Heart right ventricle (tissue), 16 donors: ENCODE measurements at regions not wholly inside any gene's neighbourhood (a gene's known extent, or its start where the extent isn't known, plus 50 kb on each side); places are given as distances from the start of the nearest gene placed in this dataset.
A peak's percentile ranks its signal among the peaks of the same experiment; 100 is the strongest.

Experiments used
- ATAC-seq, 8 donors: fragments of 200-7000 bp; cut with Tn5 transposase; one replicate each; pipeline ENCODE4 v1.9.1; 2020; ENCODE audit warnings: mild to moderate bottlenecking in 8 of 8, moderate library complexity in 8 of 8, moderate number of reproducible peaks in 1 of 8
- DNase-seq, 2 donors: peaks; one replicate each; pipeline ENCODE4 v3.0.0-alpha.2; 2020
- H3K27ac ChIP-seq, 10 donors: fragments of 200-600 bp; sonication (generic) in 2 of 10; one replicate each; pipeline versions ENCODE4 v1.5.0 to v1.8.0; 2020 to 2022; ENCODE audit warnings: mild to moderate bottlenecking in 3 of 10
- H3K27me3 ChIP-seq, 7 donors: fragments of 200-600 bp; one replicate each; pipeline ENCODE4 v1.8.0; 2021 to 2022; ENCODE audit warnings: mild to moderate bottlenecking in 2 of 7
- H3K36me3 ChIP-seq, 9 donors: fragments of 200-600 bp; sonication (generic) in 1 of 9; one replicate each; pipeline versions ENCODE4 v1.5.0 to v1.8.0; 2020 to 2022; ENCODE audit warnings: mild to moderate bottlenecking in 2 of 9
- H3K4me1 ChIP-seq, 9 donors: fragments of 200-600 bp; sonication (generic) in 1 of 9; one replicate each; pipeline versions ENCODE4 v1.5.0 to v1.8.0; 2020 to 2022; ENCODE audit warnings: mild to moderate bottlenecking in 4 of 9
- H3K4me3 ChIP-seq, 10 donors: fragments of 200-600 bp; sonication (generic) in 2 of 10; one replicate each; pipeline versions ENCODE4 v1.5.0 to v1.8.0; 2020 to 2022; ENCODE audit warnings: mild to moderate bottlenecking in 7 of 10, moderate library complexity in 2 of 10
- H3K9me3 ChIP-seq, 11 donors: fragments of 200-600 bp in 10 of 11; sonication (generic) in 2 of 11; one replicate each; pipeline versions ENCODE4 v1.5.0 to v1.8.0; 2013 to 2022; ENCODE audit warnings: mild to moderate bottlenecking in 2 of 11, control low read depth in 1 of 11, moderate library complexity in 1 of 11
- CTCF ChIP-seq, 9 donors: fragments of 200-600 bp; sonication (generic) in 2 of 9; IDR thresholded peaks; one replicate each; pipeline versions ENCODE4 v1.5.0 to v1.8.0; 2021 to 2022; ENCODE audit warnings: antibody characterized with exemption in 9 of 9, mild to moderate bottlenecking in 5 of 9, moderate library complexity in 1 of 9
- WGBS, 2 donors: extraction: QIAGEN DNeasy Blood & Tissue Kit; methylation state at CpG; one replicate each; pipeline ENCODE4 v1.1.7; 2013; ENCODE audit warnings: inconsistent platforms in 1 of 2; 5-methylcytosine and 5-hydroxymethylcytosine counted together
- intact Hi-C, 10 donors: fragments of 100-400 bp; cut with DNase I; formaldehyde crosslinking; loops; one replicate each; pipeline versions ENCODE4 v1.11.1 to v1.14.2; 2022
- donor health status: Arrhythmogenic right ventricular cardiomyopathy.
- donor health status: ischemic (EF 13 %, LVEDD 7.1; RV severe dilation, severe dysfunction).
- donor health status: healthy with polysubstance abuse.
- donor health status: DM: no; HTN: yes; CAD: no.
- donor health status: DM: no; HTN: no; CAD: no.
- donor health status: ischemic (EF 25% LVEDD 6.9; RV normal size, moderate dysfunction).
- donor health status: ischemic (EF 25% LVEDD 5.7; RV mildly dilated, moderate dysfunction).
- donor health status: healthy.
- donor health status: DM: yes; HTN: yes; CAD: no.
- donor health status: Ischemic cardiomyopathy.
- donor health status: ischemic (EF 35%, LVEDD 5.7; RV mildly dilated, moderate dysfunction).
- donor health status: nonischemic (EF 11% LVEDD 7.7; RV severe dilation, severe dysfunction).
- donor health status: DM: yes; HTN: yes; CAD: no.
- donor health status: PGD.
- donor health status: ischemic (EF 29% LVEDD 5.4; RV normal size, mild dysfunction).
- donor health status: nonischemic (EF 23%, LVEDD 6.1; RV moderate dilation, normal function).

GRCh38 chr12:76678992-76679391 is 84.9 kb upstream of the ZDHHC17 start:
- 97% methylated on average over 2 of the region's 2 CpGs for WGBS, 2 donors
- no peaks in the 10 kb centered on the region for H3K4me1 ChIP-seq
- intact Hi-C loops: no loop called here
- no peaks in the 10 kb centered on the region for H3K27me3 ChIP-seq
- H3K36me3 ChIP-seq: no peaks in the 10 kb centered on the region
- no peak for TF ChIP-seq CTCF (IDR thresholded peaks at IDR 0.05)
- no peak overlapping the region for H3K4me3 ChIP-seq
- DNase-seq (no peak), ATAC-seq (no peak)
- no peaks in the 10 kb centered on the region for H3K9me3 ChIP-seq
- no peak overlapping the region for H3K27ac ChIP-seq

DNA sequence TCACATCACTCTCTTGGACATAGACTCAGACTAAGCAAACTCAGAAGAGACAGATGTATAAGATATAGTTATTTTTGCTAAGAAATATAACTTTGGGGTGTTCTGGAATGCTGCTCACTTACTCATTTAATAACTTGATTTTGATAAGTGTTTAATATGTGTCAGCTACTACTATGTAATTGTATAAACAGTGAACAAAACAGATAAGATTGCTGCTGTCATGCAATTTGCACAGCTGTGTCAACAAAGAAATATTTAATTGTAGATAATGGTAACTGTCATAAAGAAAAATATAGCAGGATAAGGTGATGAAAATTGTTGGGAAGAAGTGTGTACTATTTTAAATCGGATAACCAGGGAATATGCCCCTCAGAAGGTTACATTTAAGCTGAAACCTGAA is 84.1 kb upstream of the ZDHHC17 start:
- H3K36me3 ChIP-seq: no peaks in the 10 kb centered on the region
- no peaks in the 10 kb centered on the region for H3K9me3 ChIP-seq
- no peaks in the 10 kb centered on the region for H3K27me3 ChIP-seq
- no peak for ATAC-seq
- no peak for TF ChIP-seq CTCF (IDR thresholded peaks at IDR 0.05)
- H3K4me1 ChIP-seq: peaks cover 0 to 4% (median 2%) of the 10 kb centered on the region in 9 donors
- WGBS, 2 donors: 25 to 28% methylated on average over 1 of the region's 1 CpG
- H3K4me3 ChIP-seq: no peak overlapping the region
- no peak for DNase-seq
- no peak overlapping the region for H3K27ac ChIP-seq
- intact Hi-C loops: no loop called here

- Histone ChIP-seq H3K36me3 (no peaks in the 10 kb centered on the region), H3K4me1 (peaks cover 0 to 14% (median 11%) of the 10 kb centered on the region in 9 donors), H3K27ac (no peak overlapping the region), H3K4me3 (no peak overlapping the region), H3K9me3 (no peaks in the 10 kb centered on the region), H3K27me3 (no peaks in the 10 kb centered on the region)
- TF ChIP-seq CTCF (IDR thresholded peaks at IDR 0.05): no peak
- intact Hi-C loops: no loop called here
- no peak for ATAC-seq
- 89 to 93% methylated on average over 2 of the region's 2 CpGs for WGBS, 2 donors
- no peak for DNase-seq
Observed at GRCh38 chr12:76680940-76681339, 83.0 kb upstream of the ZDHHC17 start.

GRCh38 chr12:76685246-76685678 is 78.7 kb upstream of the ZDHHC17 start:
- TF ChIP-seq CTCF (IDR thresholded peaks at IDR 0.05): no peak
- DNase-seq (peak; percentile 26 to 45), ATAC-seq (peak; percentile 58 to 97 (median 86))
- H3K9me3 ChIP-seq: no peaks in the 10 kb centered on the region
- peak overlapping the region in 2 of 10 donors; percentile 7 to 28 for H3K27ac ChIP-seq
- H3K4me3 ChIP-seq: peak overlapping the region in 1 of 10 donors; percentile 15
- no peaks in the 10 kb centered on the region for H3K27me3 ChIP-seq
- WGBS, 2 donors: 4 to 8% methylated on average over 5 of the region's 5 CpGs
- no peaks in the 10 kb centered on the region for H3K36me3 ChIP-seq
- H3K4me1 ChIP-seq: peaks cover 0 to 27% (median 14%) of the 10 kb centered on the region in 9 donors
- intact Hi-C loops: no loop called here
